DOHH2 (cell line): ENCODE measurements at regions not wholly inside any gene's neighbourhood (a gene's known extent, or its start where the extent isn't known, plus 50 kb on each side); places are given as distances from the start of the nearest gene placed in this dataset.

Experiments used
- H3F3A ChIP-seq: fragments of 200-600 bp; sonication (generic), shearing (Covaris generic); 2 replicates; pipeline ENCODE4 v1.6.0; 2016; ENCODE audit warnings: antibody characterized with exemption, mild to moderate bottlenecking; ENCODE audit not compliant: control insufficient read depth, insufficient read depth
- H3K27ac ChIP-seq: fragments of 200-600 bp; sonication (generic); 2 replicates; pipeline ENCODE4 v1.5.1; 2014; ENCODE audit warnings: low read depth, mild to moderate bottlenecking, low read length, moderate library complexity
- H3K27me3 ChIP-seq: fragments of 200-600 bp; sonication (generic); 2 replicates; pipeline ENCODE4 v1.6.1; 2014; ENCODE audit warnings: mild to moderate bottlenecking, low read length, mixed read lengths; ENCODE audit not compliant: control insufficient read depth
- H3K36me3 ChIP-seq: fragments of 200-600 bp; sonication (generic); 2 replicates; pipeline ENCODE4 v1.6.1; 2014; ENCODE audit warnings: mild to moderate bottlenecking, low read length, moderate library complexity, mixed read lengths; ENCODE audit not compliant: control insufficient read depth
- H3K4me1 ChIP-seq: fragments of 200-600 bp; sonication (generic); 2 replicates; pipeline ENCODE4 v1.6.1; 2014; ENCODE audit warnings: mild to moderate bottlenecking, low read length, mixed read lengths; ENCODE audit not compliant: control insufficient read depth
- H3K4me2 ChIP-seq: fragments of 200-600 bp; sonication (generic); 2 replicates; pipeline ENCODE4 v1.6.0; 2014; ENCODE audit warnings: mild to moderate bottlenecking, low read length, moderate library complexity
- H3K4me3 ChIP-seq: fragments of 200-600 bp; sonication (generic); 2 replicates; pipeline ENCODE4 v1.5.1; 2014; ENCODE audit warnings: mild to moderate bottlenecking, low read length, mixed read lengths
- H3K79me2 ChIP-seq: fragments of 200-600 bp; sonication (generic); 2 replicates; pipeline ENCODE4 v1.6.1; 2014; ENCODE audit warnings: mild to moderate bottlenecking, low read length, mixed read lengths; ENCODE audit not compliant: control insufficient read depth
- H3K9me2 ChIP-seq: fragments of 200-600 bp; sonication (generic); replicated peaks from 2 replicates; pipeline ENCODE4 v1.6.1; 2014; ENCODE audit warnings: mild to moderate bottlenecking, low read length, mixed read lengths; ENCODE audit not compliant: control insufficient read depth
- H3K9me3 ChIP-seq: fragments of 200-600 bp; sonication (generic); 2 replicates; pipeline ENCODE4 v1.6.1; 2014; ENCODE audit warnings: antibody characterized with exemption, low read length, mixed read lengths; ENCODE audit not compliant: control insufficient read depth, insufficient read depth
- H4K20me1 ChIP-seq: fragments of 200-600 bp; sonication (generic); 2 replicates; pipeline ENCODE4 v1.6.0; 2014; ENCODE audit warnings: low read depth, mild to moderate bottlenecking, antibody characterized with exemption, low read length, moderate library complexity; ENCODE audit not compliant: control insufficient read depth, insufficient read depth
- CTCF ChIP-seq: fragments of 200-600 bp; sonication (generic); IDR thresholded peaks from one replicate; pipeline ENCODE4 v1.5.1; 2014; ENCODE audit warnings: antibody characterized with exemption, mild to moderate bottlenecking, low read depth, low read length; ENCODE audit not compliant: poor library complexity, severe bottlenecking
- EZH2phosphoT487 ChIP-seq: fragments of 200-600 bp; sonication (generic); IDR thresholded peaks from 2 replicates; pipeline ENCODE4 v1.6.1; 2017; ENCODE audit warnings: borderline replicate concordance, mild to moderate bottlenecking, antibody characterized with exemption, low read length, moderate library complexity, mixed read lengths

GRCh38 chr5:165786073-165786472 is 2280.7 kb downstream of the MAT2B start:
- Histone ChIP-seq H3K4me2 (no peak overlapping the region), H3K27me3 (no peaks in the 10 kb centered on the region), H3K79me2 (no peaks in the 10 kb centered on the region), H3K9me3 (no peaks in the 10 kb centered on the region), H4K20me1 (no peaks in the 10 kb centered on the region), H3K4me3 (no peak overlapping the region), H3K4me1 (no peaks in the 10 kb centered on the region), H3K9me2 (no peaks in the 10 kb centered on the region), H3F3A (no peaks in the 10 kb centered on the region), H3K36me3 (no peaks in the 10 kb centered on the region), H3K27ac (no peak overlapping the region)
- TF ChIP-seq CTCF = no peak
- no peak for TF ChIP-seq EZH2phosphoT487

GRCh38 chr5:165795073-165795472 is 2289.7 kb downstream of the MAT2B start:
- no peaks in the 10 kb centered on the region for H3K27me3 ChIP-seq
- H3K9me3 ChIP-seq = no peaks in the 10 kb centered on the region

DNA sequence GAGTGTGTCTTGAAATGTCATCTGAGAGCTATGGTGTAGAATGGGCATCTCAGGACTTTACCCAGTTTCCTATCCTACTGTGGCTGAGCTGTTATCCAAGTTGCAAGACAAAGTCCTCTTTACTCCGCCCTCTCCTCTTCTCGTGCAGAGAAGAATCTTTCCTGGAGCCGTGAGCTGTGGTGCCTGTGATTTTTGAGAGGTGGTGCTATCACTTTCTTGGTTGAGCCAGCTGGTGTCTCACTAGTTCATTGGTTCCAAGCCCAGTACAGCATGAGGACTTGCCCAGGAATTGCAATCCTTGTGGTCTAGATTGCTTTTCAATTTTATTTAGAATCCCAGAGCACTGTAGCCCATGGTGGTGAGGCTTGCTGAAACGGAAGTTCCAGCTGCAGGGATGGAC is 2300.3 kb downstream of the MAT2B start:
- Histone ChIP-seq H4K20me1 (no peaks in the 10 kb centered on the region), H3K4me1 (no peaks in the 10 kb centered on the region), H3K27ac (no peak overlapping the region), H3K36me3 (no peaks in the 10 kb centered on the region), H3K9me3 (no peaks in the 10 kb centered on the region), H3K9me2 (no peaks in the 10 kb centered on the region), H3K4me3 (no peak overlapping the region), H3K27me3 (no peaks in the 10 kb centered on the region), H3K79me2 (no peaks in the 10 kb centered on the region), H3K4me2 (no peak overlapping the region), H3F3A (no peaks in the 10 kb centered on the region)
- no peak for TF ChIP-seq CTCF

More at GRCh38 chr5:165795073-165795472, 2289.7 kb downstream of the MAT2B start:
- Histone ChIP-seq H3K79me2 (no peaks in the 10 kb centered on the region), H3K9me2 (no peaks in the 10 kb centered on the region), H3F3A (no peaks in the 10 kb centered on the region), H3K4me2 (no peak overlapping the region), H3K4me1 (no peaks in the 10 kb centered on the region), H3K27ac (no peak overlapping the region), H3K4me3 (no peak overlapping the region), H4K20me1 (no peaks in the 10 kb centered on the region), H3K36me3 (no peaks in the 10 kb centered on the region)
- TF ChIP-seq CTCF (no peak), EZH2phosphoT487 (no peak)

DNA sequence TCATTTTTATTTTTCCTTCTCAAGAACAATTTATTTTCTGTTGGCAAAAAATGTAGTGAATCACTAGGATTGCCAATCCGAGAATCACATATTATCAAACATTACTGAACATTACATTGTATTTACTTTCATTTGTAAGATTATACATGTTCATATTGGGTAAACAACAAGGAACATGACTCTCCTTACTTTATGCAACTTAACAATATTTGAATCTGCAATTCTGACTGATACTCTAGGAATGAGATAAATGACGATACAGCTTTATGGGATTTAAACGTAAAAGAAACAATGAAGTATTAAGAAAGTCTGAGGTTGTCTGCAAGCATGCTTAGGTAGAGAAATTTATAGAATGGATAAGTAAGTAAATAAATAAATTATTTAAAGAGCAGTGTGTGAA is 2302.9 kb downstream of the MAT2B start:
- H3K4me1 ChIP-seq = no peaks in the 10 kb centered on the region
- no peak for TF ChIP-seq CTCF
- no peak for TF ChIP-seq EZH2phosphoT487
- no peaks in the 10 kb centered on the region for H3K9me3 ChIP-seq
- H4K20me1 ChIP-seq = no peaks in the 10 kb centered on the region
- no peaks in the 10 kb centered on the region for H3K36me3 ChIP-seq
- no peaks in the 10 kb centered on the region for H3K9me2 ChIP-seq
- H3K79me2 ChIP-seq = no peaks in the 10 kb centered on the region
- no peaks in the 10 kb centered on the region for H3F3A ChIP-seq
- no peak overlapping the region for H3K4me3 ChIP-seq
- no peak overlapping the region for H3K4me2 ChIP-seq
- H3K27ac ChIP-seq = no peak overlapping the region
- no peaks in the 10 kb centered on the region for H3K27me3 ChIP-seq
